Upper lobe of right lung (tissue), 1 donor: ENCODE measurements at regions not wholly inside any gene's neighbourhood (a gene's known extent, or its start where the extent isn't known, plus 50 kb on each side); places are given as distances from the start of the nearest gene placed in this dataset.

Experiments
- ATAC-seq: fragments of 200-7000 bp; cut with Tn5 transposase; one replicate; pipeline ENCODE4 v1.9.1; 2020; ENCODE audit warnings: mild to moderate bottlenecking, moderate library complexity
- DNase-seq: peaks from one replicate; pipeline ENCODE4 v3.0.0-alpha.2; 2020
- H3K27ac ChIP-seq: fragments of 200-600 bp; one replicate; pipeline ENCODE4 v1.8.0; 2022
- H3K27me3 ChIP-seq: fragments of 200-600 bp; one replicate; pipeline ENCODE4 v1.8.0; 2022; ENCODE audit warnings: mild to moderate bottlenecking
- H3K36me3 ChIP-seq: fragments of 200-600 bp; one replicate; pipeline ENCODE4 v1.8.0; 2022
- H3K4me1 ChIP-seq: fragments of 200-600 bp; one replicate; pipeline ENCODE4 v1.8.0; 2022
- H3K4me3 ChIP-seq: fragments of 200-600 bp; one replicate; pipeline ENCODE4 v1.8.0; 2022; ENCODE audit warnings: mild to moderate bottlenecking
- H3K9me3 ChIP-seq: fragments of 200-600 bp; one replicate; pipeline ENCODE4 v1.8.0; 2022
- intact Hi-C: fragments of 100-400 bp; cut with DNase I; formaldehyde crosslinking; loops from one replicate; pipeline ENCODE4 v1.11.0; 2022
- TF ChIP-seq, protein P1 (sequence below): fragments of 200-600 bp; IDR thresholded peaks from one replicate; pipeline ENCODE4 v1.8.0; 2022; ENCODE audit warnings: antibody characterized with exemption
- donor health status: DM: no; HTN: yes; CAD: no; lungs with severe emphysema.

DNA sequence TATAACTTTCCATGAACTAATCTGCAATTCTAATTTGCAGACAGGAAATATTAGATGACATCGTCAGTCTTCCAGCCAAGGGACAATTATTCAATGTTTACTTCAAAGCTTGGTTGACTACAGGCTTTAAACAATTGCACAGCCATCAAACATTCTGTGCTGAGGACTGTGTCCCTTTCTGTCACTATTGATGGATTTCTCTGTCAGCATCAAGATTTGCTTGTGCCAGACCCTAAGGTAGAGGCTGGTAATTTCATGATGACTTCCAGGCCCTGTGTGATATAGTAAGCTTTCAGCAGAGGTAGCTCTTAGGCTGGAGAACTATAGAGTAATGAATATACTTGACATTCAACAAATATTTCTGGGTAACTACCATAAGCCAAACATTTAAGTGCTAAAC is 229.3 kb upstream of the ACTBL2 start:
- TF ChIP-seq, protein P1, sequence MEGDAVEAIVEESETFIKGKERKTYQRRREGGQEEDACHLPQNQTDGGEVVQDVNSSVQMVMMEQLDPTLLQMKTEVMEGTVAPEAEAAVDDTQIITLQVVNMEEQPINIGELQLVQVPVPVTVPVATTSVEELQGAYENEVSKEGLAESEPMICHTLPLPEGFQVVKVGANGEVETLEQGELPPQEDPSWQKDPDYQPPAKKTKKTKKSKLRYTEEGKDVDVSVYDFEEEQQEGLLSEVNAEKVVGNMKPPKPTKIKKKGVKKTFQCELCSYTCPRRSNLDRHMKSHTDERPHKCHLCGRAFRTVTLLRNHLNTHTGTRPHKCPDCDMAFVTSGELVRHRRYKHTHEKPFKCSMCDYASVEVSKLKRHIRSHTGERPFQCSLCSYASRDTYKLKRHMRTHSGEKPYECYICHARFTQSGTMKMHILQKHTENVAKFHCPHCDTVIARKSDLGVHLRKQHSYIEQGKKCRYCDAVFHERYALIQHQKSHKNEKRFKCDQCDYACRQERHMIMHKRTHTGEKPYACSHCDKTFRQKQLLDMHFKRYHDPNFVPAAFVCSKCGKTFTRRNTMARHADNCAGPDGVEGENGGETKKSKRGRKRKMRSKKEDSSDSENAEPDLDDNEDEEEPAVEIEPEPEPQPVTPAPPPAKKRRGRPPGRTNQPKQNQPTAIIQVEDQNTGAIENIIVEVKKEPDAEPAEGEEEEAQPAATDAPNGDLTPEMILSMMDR: no peak
- Histone ChIP-seq H3K4me1 (no peaks in the 10 kb centered on the region), H3K27ac (no peak overlapping the region), H3K4me3 (no peak overlapping the region), H3K9me3 (no peaks in the 10 kb centered on the region), H3K36me3 (no peaks in the 10 kb centered on the region), H3K27me3 (no peaks in the 10 kb centered on the region)
- DNase-seq (no peak), ATAC-seq (no peak)
- intact Hi-C loops: no loop called here

- DNase-seq: no peak
- TF ChIP-seq, protein P1: no peak
- no peaks in the 10 kb centered on the region for H3K36me3 ChIP-seq
- H3K4me1 ChIP-seq: no peaks in the 10 kb centered on the region
- no peak overlapping the region for H3K4me3 ChIP-seq
- H3K27me3 ChIP-seq: no peaks in the 10 kb centered on the region
- no peaks in the 10 kb centered on the region for H3K9me3 ChIP-seq
- intact Hi-C loops: no loop called here
- no peak overlapping the region for H3K27ac ChIP-seq
- ATAC-seq: no peak
Measured at GRCh38 chr5:57711471-57711870, 228.9 kb upstream of the ACTBL2 start.

- TF ChIP-seq, protein P1: no peak
- H3K4me3 ChIP-seq: no peak overlapping the region
- no peak overlapping the region for H3K27ac ChIP-seq
- no peak for ATAC-seq
- intact Hi-C loops: no loop called here
- H3K9me3 ChIP-seq: no peaks in the 10 kb centered on the region
- H3K36me3 ChIP-seq: no peaks in the 10 kb centered on the region
- H3K27me3 ChIP-seq: no peaks in the 10 kb centered on the region
- DNase-seq: no peak
- no peaks in the 10 kb centered on the region for H3K4me1 ChIP-seq
Measured at GRCh38 chr5:57710126-57710525, 227.5 kb upstream of the ACTBL2 start.

- Histone ChIP-seq H3K36me3 (no peaks in the 10 kb centered on the region), H3K27ac (no peak overlapping the region), H3K9me3 (no peaks in the 10 kb centered on the region), H3K4me3 (no peak overlapping the region), H3K27me3 (no peaks in the 10 kb centered on the region), H3K4me1 (no peaks in the 10 kb centered on the region)
- intact Hi-C loops: no loop called here
- TF ChIP-seq, protein P1: no peak
- DNase-seq (no peak), ATAC-seq (no peak)
Measured at GRCh38 chr5:57705769-57706168, 223.2 kb upstream of the ACTBL2 start.

- Histone ChIP-seq H3K4me3 (no peak overlapping the region), H3K9me3 (no peaks in the 10 kb centered on the region), H3K27me3 (no peaks in the 10 kb centered on the region), H3K27ac (no peak overlapping the region), H3K4me1 (no peaks in the 10 kb centered on the region), H3K36me3 (no peaks in the 10 kb centered on the region)
- TF ChIP-seq, protein P1: no peak
- intact Hi-C loops: no loop called here
- no peak for DNase-seq
- ATAC-seq: no peak
Measured at GRCh38 chr5:57703721-57704120, 221.1 kb upstream of the ACTBL2 start.

GRCh38 chr5:57700484-57700883 is 217.9 kb upstream of the ACTBL2 start:
- ATAC-seq (no peak), DNase-seq (no peak)
- H3K4me1 ChIP-seq: peaks cover 4% of the 10 kb centered on the region
- H3K9me3 ChIP-seq: no peaks in the 10 kb centered on the region
- intact Hi-C loops: no loop called here
- no peaks in the 10 kb centered on the region for H3K36me3 ChIP-seq
- H3K27me3 ChIP-seq: no peaks in the 10 kb centered on the region
- no peak overlapping the region for H3K27ac ChIP-seq
- TF ChIP-seq, protein P1: no peak
- H3K4me3 ChIP-seq: no peak overlapping the region
